Neural cell (in vitro differentiated cells): ENCODE measurements at regions not wholly inside any gene's neighbourhood (a gene's known extent, or its start where the extent isn't known, plus 50 kb on each side); places are given as distances from the start of the nearest gene placed in this dataset.

ENCODE experiments used
- H2AFZ ChIP-seq: fragments of 200-600, 300-800 bp; sonication (generic), shearing (Covaris generic); 2 replicates; pipeline ENCODE4 v1.6.0; 2014; ENCODE audit warnings: low read depth, mild to moderate bottlenecking, antibody characterized with exemption, low read length, moderate library complexity
- H3F3A ChIP-seq: fragments of 200-600 bp; shearing (Covaris generic); 2 replicates; pipeline ENCODE4 v1.6.1; 2016; ENCODE audit warnings: mild to moderate bottlenecking, moderate library complexity, mixed read lengths, antibody characterized with exemption, low read length; ENCODE audit not compliant: insufficient read depth, poor library complexity, severe bottlenecking
- H3K27ac ChIP-seq: fragments of 200-600, 300-800 bp; sonication (generic), shearing (Covaris generic); 2 replicates; pipeline ENCODE4 v1.5.1; 2014; ENCODE audit warnings: mild to moderate bottlenecking, low read length, moderate library complexity
- H3K27me3 ChIP-seq: fragments of 300-800, 200-600 bp; sonication (generic), shearing (Covaris generic); 2 replicates; pipeline ENCODE4 v1.6.0; 2014; ENCODE audit warnings: mild to moderate bottlenecking, low read depth, low read length, moderate library complexity; ENCODE audit not compliant: insufficient read depth
- H3K36me3 ChIP-seq: fragments of 300-800, 200-600 bp; sonication (generic), shearing (Covaris generic); 2 replicates; pipeline ENCODE4 v1.5.1; 2014; ENCODE audit warnings: mild to moderate bottlenecking, antibody characterized with exemption, low read length, moderate library complexity; ENCODE audit not compliant: insufficient read depth
- H3K4me2 ChIP-seq: fragments of 300-800, 200-600 bp; sonication (generic), shearing (Covaris generic); 2 replicates; pipeline ENCODE4 v1.6.0; 2014; ENCODE audit warnings: mild to moderate bottlenecking, low read length
- H3K4me3 ChIP-seq: fragments of 300-800, 200-600 bp; sonication (generic), shearing (Covaris generic); 2 replicates; pipeline ENCODE4 v1.5.1; 2014; ENCODE audit warnings: mild to moderate bottlenecking, low read length, moderate library complexity
- H3K79me2 ChIP-seq: fragments of 200-600 bp; shearing (Covaris generic); replicated peaks from 2 replicates; pipeline ENCODE4 v1.6.0; 2014; ENCODE audit warnings: mild to moderate bottlenecking, low read length, moderate library complexity; ENCODE audit not compliant: insufficient read depth
- H3K9ac ChIP-seq: fragments of 300-800, 200-600 bp; sonication (generic), shearing (Covaris generic); 2 replicates; pipeline ENCODE4 v1.6.1; 2016; ENCODE audit warnings: mild to moderate bottlenecking, low read length, mixed read lengths
- H3K9me2 ChIP-seq: fragments of 200-600 bp; shearing (Covaris generic); 2 replicates; pipeline ENCODE4 v1.6.1; 2016; ENCODE audit warnings: mild to moderate bottlenecking, low read length, mixed read lengths; ENCODE audit not compliant: insufficient read depth
- H3K9me3 ChIP-seq: fragments of 200-600, 300-800 bp; sonication (generic), shearing (Covaris generic); 2 replicates; pipeline ENCODE4 v1.6.1; 2016; ENCODE audit warnings: mild to moderate bottlenecking, mixed run types, low read length, moderate library complexity, mixed read lengths
- H4K20me1 ChIP-seq: fragments of 200-600 bp; shearing (Covaris generic); 2 replicates; pipeline ENCODE4 v1.6.1; 2016; ENCODE audit warnings: mild to moderate bottlenecking, mixed run types; ENCODE audit not compliant: insufficient read depth
- EP300 ChIP-seq: fragments of 450-650 bp; conservative IDR thresholded peaks from 2 replicates; pipeline ENCODE4 v1.6.1; 2014; ENCODE audit warnings: antibody characterized with exemption, mild to moderate bottlenecking, moderate library complexity; ENCODE audit not compliant: poor library complexity, severe bottlenecking
- EZH2 ChIP-seq: fragments of 200-600, 300-800 bp; shearing (Covaris generic), sonication (generic); IDR thresholded peaks from 2 replicates; pipeline ENCODE4 v1.6.1; 2014; ENCODE audit warnings: antibody characterized with exemption, low read length, borderline replicate concordance, mild to moderate bottlenecking; ENCODE audit not compliant: insufficient read depth, poor library complexity, severe bottlenecking
- MXI1 ChIP-seq: fragments of 450-650 bp; conservative IDR thresholded peaks from 2 replicates; pipeline ENCODE4 v1.6.1; 2014; ENCODE audit warnings: antibody characterized with exemption, mild to moderate bottlenecking; ENCODE audit not compliant: poor library complexity, severe bottlenecking
- POLR2AphosphoS5 ChIP-seq: IDR thresholded peaks from 2 replicates; pipeline ENCODE4 v1.6.1; 2012
- RAD21 ChIP-seq: fragments of 450-650 bp; conservative IDR thresholded peaks from 2 replicates; pipeline ENCODE4 v1.6.1; 2014; ENCODE audit warnings: antibody characterized with exemption, mild to moderate bottlenecking, moderate library complexity
- REST ChIP-seq: IDR thresholded peaks from 2 replicates; pipeline ENCODE4 v1.6.1; 2012; ENCODE audit warnings: borderline replicate concordance
- SMC3 ChIP-seq: fragments of 450-650 bp; conservative IDR thresholded peaks from 2 replicates; pipeline ENCODE4 v1.6.1; 2014; ENCODE audit warnings: antibody characterized with exemption, mild to moderate bottlenecking, moderate library complexity; ENCODE audit not compliant: poor library complexity
- TAF1 ChIP-seq: IDR thresholded peaks from 2 replicates; pipeline ENCODE4 v1.6.1; 2012; ENCODE audit warnings: low read depth
- TF ChIP-seq, protein P1 (sequence below): fragments of 450-650 bp; IDR thresholded peaks from 2 replicates; pipeline ENCODE4 v1.5.1; 2014; ENCODE audit warnings: antibody characterized with exemption, mild to moderate bottlenecking, moderate library complexity; ENCODE audit not compliant: poor library complexity, severe bottlenecking

DNA sequence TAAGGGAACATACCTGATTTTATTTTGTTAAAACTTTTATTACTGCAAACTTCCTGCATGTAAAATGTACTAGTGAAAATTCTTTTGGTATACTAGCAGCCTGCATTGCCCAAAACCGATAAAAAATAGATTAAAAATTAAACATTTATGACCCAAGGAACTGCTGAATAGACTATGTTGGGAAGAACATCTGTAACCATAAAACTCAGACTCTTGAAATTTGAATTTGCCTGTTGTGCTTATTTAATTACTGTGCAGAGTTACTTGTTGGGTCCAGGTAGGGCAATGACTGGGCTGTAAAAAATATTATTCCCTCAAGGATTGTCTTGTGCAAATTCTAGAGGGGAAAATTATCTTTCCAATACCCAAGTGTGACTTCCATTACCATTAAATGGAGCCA, 193.5 kb upstream of the PITRM1 start:
- H4K20me1 ChIP-seq, result no peaks in the 10 kb centered on the region
- TF ChIP-seq POLR2AphosphoS5 (no peak), RAD21 (no peak), TAF1 (no peak), REST (no peak), SMC3 (no peak), EP300 (no peak), MXI1 (no peak), EZH2 (no peak)
- TF ChIP-seq, protein P1, sequence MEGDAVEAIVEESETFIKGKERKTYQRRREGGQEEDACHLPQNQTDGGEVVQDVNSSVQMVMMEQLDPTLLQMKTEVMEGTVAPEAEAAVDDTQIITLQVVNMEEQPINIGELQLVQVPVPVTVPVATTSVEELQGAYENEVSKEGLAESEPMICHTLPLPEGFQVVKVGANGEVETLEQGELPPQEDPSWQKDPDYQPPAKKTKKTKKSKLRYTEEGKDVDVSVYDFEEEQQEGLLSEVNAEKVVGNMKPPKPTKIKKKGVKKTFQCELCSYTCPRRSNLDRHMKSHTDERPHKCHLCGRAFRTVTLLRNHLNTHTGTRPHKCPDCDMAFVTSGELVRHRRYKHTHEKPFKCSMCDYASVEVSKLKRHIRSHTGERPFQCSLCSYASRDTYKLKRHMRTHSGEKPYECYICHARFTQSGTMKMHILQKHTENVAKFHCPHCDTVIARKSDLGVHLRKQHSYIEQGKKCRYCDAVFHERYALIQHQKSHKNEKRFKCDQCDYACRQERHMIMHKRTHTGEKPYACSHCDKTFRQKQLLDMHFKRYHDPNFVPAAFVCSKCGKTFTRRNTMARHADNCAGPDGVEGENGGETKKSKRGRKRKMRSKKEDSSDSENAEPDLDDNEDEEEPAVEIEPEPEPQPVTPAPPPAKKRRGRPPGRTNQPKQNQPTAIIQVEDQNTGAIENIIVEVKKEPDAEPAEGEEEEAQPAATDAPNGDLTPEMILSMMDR, result no peak
- no peaks in the 10 kb centered on the region for H3K79me2 ChIP-seq
- H3K9ac ChIP-seq, result no peak overlapping the region
- no peak overlapping the region for H3K4me3 ChIP-seq
- no peaks in the 10 kb centered on the region for H3K27me3 ChIP-seq
- H3K27ac ChIP-seq, result no peak overlapping the region
- H3F3A ChIP-seq, result no peaks in the 10 kb centered on the region
- no peaks in the 10 kb centered on the region for H3K36me3 ChIP-seq
- no peak overlapping the region for H2AFZ ChIP-seq
- H3K9me2 ChIP-seq, result no peaks in the 10 kb centered on the region
- H3K9me3 ChIP-seq, result no peaks in the 10 kb centered on the region
- no peak overlapping the region for H3K4me2 ChIP-seq

GRCh38 chr10:3365630-3366029, 193.0 kb upstream of the PITRM1 start:
- Histone ChIP-seq H3K9ac (no peak overlapping the region), H4K20me1 (no peaks in the 10 kb centered on the region), H3K9me3 (no peaks in the 10 kb centered on the region), H3K9me2 (no peaks in the 10 kb centered on the region), H3F3A (no peaks in the 10 kb centered on the region), H3K36me3 (no peaks in the 10 kb centered on the region), H3K79me2 (no peaks in the 10 kb centered on the region), H2AFZ (no peak overlapping the region), H3K27me3 (no peaks in the 10 kb centered on the region), H3K27ac (no peak overlapping the region), H3K4me3 (no peak overlapping the region), H3K4me2 (no peak overlapping the region)
- TF ChIP-seq, protein P1, result no peak
- TF ChIP-seq RAD21, result no peak
- no peak for TF ChIP-seq TAF1
- TF ChIP-seq EZH2, result no peak
- no peak for TF ChIP-seq SMC3
- TF ChIP-seq EP300, result no peak
- no peak for TF ChIP-seq REST
- TF ChIP-seq POLR2AphosphoS5, result no peak
- TF ChIP-seq MXI1, result no peak
